ENCODE measurements at regions not wholly inside any gene's neighbourhood (a gene's known extent, or its start where the extent isn't known, plus 50 kb on each side); places are given as distances from the start of the nearest gene placed in this dataset.

GRCh38 chrX:40326186-40326965 is 228.6 kb upstream of the BCOR start:
- Histone ChIP-seq H3K4me3 (ENCODE audit: low read depth in 1 of 2, low read length in 2 of 2) (no peak overlapping the region), H3K27ac (ENCODE audit: low read depth in 2 of 2, low read length in 1 of 2) (no peak overlapping the region), H3K27me3 (ENCODE audit: control insufficient read depth in 1 of 2, insufficient read depth in 2 of 2, low read length in 2 of 2) (peaks cover 0 to 3% of the 10 kb centered on the region in 2 donors), H3K4me1 (ENCODE audit: control insufficient read depth in 2 of 2, insufficient read depth in 2 of 2, low read length in 1 of 2) (no peaks in the 10 kb centered on the region), H3K9me3 (ENCODE audit: control insufficient read depth in 2 of 2, insufficient read depth in 1 of 2, low read depth in 1 of 2, low read length in 1 of 2) (no peaks in the 10 kb centered on the region), H3K36me3 (ENCODE audit: control insufficient read depth in 2 of 2, insufficient read depth in 2 of 2, low read length in 1 of 2) (no peaks in the 10 kb centered on the region)
- 75 to 87% methylated on average over 8 of the region's 8 CpGs for WGBS, 2 donors

- Histone ChIP-seq H3K4me1 (ENCODE audit: control insufficient read depth in 2 of 2, insufficient read depth in 2 of 2, low read length in 1 of 2) (no peaks in the 10 kb centered on the region), H3K4me3 (ENCODE audit: low read depth in 1 of 2, low read length in 2 of 2) (no peak overlapping the region)
- 92 to 97% methylated on average over 11 of the region's 11 CpGs for WGBS, 2 donors
Measured at GRCh38 chrX:40325161-40325560, 227.4 kb upstream of the BCOR start.

GRCh38 chrX:40323977-40324376 is 226.2 kb upstream of the BCOR start:
- Histone ChIP-seq H3K4me1 (ENCODE audit: control insufficient read depth in 2 of 2, insufficient read depth in 2 of 2, low read length in 1 of 2) (no peaks in the 10 kb centered on the region), H3K27ac (ENCODE audit: low read depth in 2 of 2, low read length in 1 of 2) (no peak overlapping the region), H3K27me3 (ENCODE audit: control insufficient read depth in 1 of 2, insufficient read depth in 2 of 2, low read length in 2 of 2) (peaks cover 0 to 3% of the 10 kb centered on the region in 2 donors), H3K9me3 (ENCODE audit: control insufficient read depth in 2 of 2, insufficient read depth in 1 of 2, low read depth in 1 of 2, low read length in 1 of 2) (no peaks in the 10 kb centered on the region), H3K4me3 (ENCODE audit: low read depth in 1 of 2, low read length in 2 of 2) (no peak overlapping the region), H3K36me3 (ENCODE audit: control insufficient read depth in 2 of 2, insufficient read depth in 2 of 2, low read length in 1 of 2) (no peaks in the 10 kb centered on the region)
- WGBS, 2 donors = 86 to 88% methylated on average over 5 of the region's 5 CpGs

More at GRCh38 chrX:40325161-40325560, 227.4 kb upstream of the BCOR start:
- Histone ChIP-seq H3K27ac (ENCODE audit: low read depth in 2 of 2, low read length in 1 of 2) (no peak overlapping the region), H3K9me3 (ENCODE audit: control insufficient read depth in 2 of 2, insufficient read depth in 1 of 2, low read depth in 1 of 2, low read length in 1 of 2) (no peaks in the 10 kb centered on the region), H3K27me3 (ENCODE audit: control insufficient read depth in 1 of 2, insufficient read depth in 2 of 2, low read length in 2 of 2) (peaks cover 0 to 3% of the 10 kb centered on the region in 2 donors), H3K36me3 (ENCODE audit: control insufficient read depth in 2 of 2, insufficient read depth in 2 of 2, low read length in 1 of 2) (no peaks in the 10 kb centered on the region)

GRCh38 chrX:40320819-40321218 is 223.1 kb upstream of the BCOR start:
- Histone ChIP-seq H3K9me3 (ENCODE audit: control insufficient read depth in 2 of 2, insufficient read depth in 1 of 2, low read depth in 1 of 2, low read length in 1 of 2) (peaks cover 0 to 6% of the 10 kb centered on the region in 2 donors), H3K27me3 (ENCODE audit: control insufficient read depth in 1 of 2, insufficient read depth in 2 of 2, low read length in 2 of 2) (no peaks in the 10 kb centered on the region), H3K4me3 (ENCODE audit: low read depth in 1 of 2, low read length in 2 of 2) (no peak overlapping the region), H3K27ac (ENCODE audit: low read depth in 2 of 2, low read length in 1 of 2) (no peak overlapping the region), H3K36me3 (ENCODE audit: control insufficient read depth in 2 of 2, insufficient read depth in 2 of 2, low read length in 1 of 2) (no peaks in the 10 kb centered on the region), H3K4me1 (ENCODE audit: control insufficient read depth in 2 of 2, insufficient read depth in 2 of 2, low read length in 1 of 2) (no peaks in the 10 kb centered on the region)

GRCh38 chrX:40318801-40319200 is 221.0 kb upstream of the BCOR start:
- Histone ChIP-seq H3K27ac (ENCODE audit: low read depth in 2 of 2, low read length in 1 of 2) (no peak overlapping the region), H3K27me3 (ENCODE audit: control insufficient read depth in 1 of 2, insufficient read depth in 2 of 2, low read length in 2 of 2) (no peaks in the 10 kb centered on the region), H3K9me3 (ENCODE audit: control insufficient read depth in 2 of 2, insufficient read depth in 1 of 2, low read depth in 1 of 2, low read length in 1 of 2) (peaks cover 0 to 6% of the 10 kb centered on the region in 2 donors), H3K4me1 (ENCODE audit: control insufficient read depth in 2 of 2, insufficient read depth in 2 of 2, low read length in 1 of 2) (no peaks in the 10 kb centered on the region), H3K4me3 (ENCODE audit: low read depth in 1 of 2, low read length in 2 of 2) (no peak overlapping the region), H3K36me3 (ENCODE audit: control insufficient read depth in 2 of 2, insufficient read depth in 2 of 2, low read length in 1 of 2) (no peaks in the 10 kb centered on the region)
- 70 to 71% methylated on average over 4 of the region's 4 CpGs for WGBS, 2 donors

GRCh38 chrX:40318076-40318475 is 220.3 kb upstream of the BCOR start:
- 83 to 90% methylated on average over 6 of the region's 6 CpGs for WGBS, 2 donors
- no peak overlapping the region for H3K4me3 ChIP-seq (ENCODE audit: low read depth in 1 of 2, low read length in 2 of 2)

GRCh38 chrX:40316502-40316901 is 218.7 kb upstream of the BCOR start:
- no peak overlapping the region for H3K4me3 ChIP-seq (ENCODE audit: low read depth in 1 of 2, low read length in 2 of 2)
- H3K27ac ChIP-seq (ENCODE audit: low read depth in 2 of 2, low read length in 1 of 2) = no peak overlapping the region
- no peaks in the 10 kb centered on the region for H3K36me3 ChIP-seq (ENCODE audit: control insufficient read depth in 2 of 2, insufficient read depth in 2 of 2, low read length in 1 of 2)
- peaks cover 0 to 2% of the 10 kb centered on the region in 2 donors for H3K4me1 ChIP-seq (ENCODE audit: control insufficient read depth in 2 of 2, insufficient read depth in 2 of 2, low read length in 1 of 2)
- H3K9me3 ChIP-seq (ENCODE audit: control insufficient read depth in 2 of 2, insufficient read depth in 1 of 2, low read depth in 1 of 2, low read length in 1 of 2) = peaks cover 0 to 6% of the 10 kb centered on the region in 2 donors
- no peaks in the 10 kb centered on the region for H3K27me3 ChIP-seq (ENCODE audit: control insufficient read depth in 1 of 2, insufficient read depth in 2 of 2, low read length in 2 of 2)
- WGBS, 2 donors = 81 to 95% methylated on average over 5 of the region's 5 CpGs

More at GRCh38 chrX:40318076-40318475, 220.3 kb upstream of the BCOR start:
- no peak overlapping the region for H3K27ac ChIP-seq (ENCODE audit: low read depth in 2 of 2, low read length in 1 of 2)
- H3K9me3 ChIP-seq (ENCODE audit: control insufficient read depth in 2 of 2, insufficient read depth in 1 of 2, low read depth in 1 of 2, low read length in 1 of 2) = peaks cover 0 to 6% of the 10 kb centered on the region in 2 donors
- H3K27me3 ChIP-seq (ENCODE audit: control insufficient read depth in 1 of 2, insufficient read depth in 2 of 2, low read length in 2 of 2) = no peaks in the 10 kb centered on the region
- no peaks in the 10 kb centered on the region for H3K4me1 ChIP-seq (ENCODE audit: control insufficient read depth in 2 of 2, insufficient read depth in 2 of 2, low read length in 1 of 2)
- H3K36me3 ChIP-seq (ENCODE audit: control insufficient read depth in 2 of 2, insufficient read depth in 2 of 2, low read length in 1 of 2) = no peaks in the 10 kb centered on the region

GRCh38 chrX:40314070-40314469 is 216.3 kb upstream of the BCOR start:
- Histone ChIP-seq H3K36me3 (ENCODE audit: control insufficient read depth in 2 of 2, insufficient read depth in 2 of 2, low read length in 1 of 2) (no peaks in the 10 kb centered on the region), H3K27me3 (ENCODE audit: control insufficient read depth in 1 of 2, insufficient read depth in 2 of 2, low read length in 2 of 2) (no peaks in the 10 kb centered on the region), H3K27ac (ENCODE audit: low read depth in 2 of 2, low read length in 1 of 2) (no peak overlapping the region), H3K9me3 (ENCODE audit: control insufficient read depth in 2 of 2, insufficient read depth in 1 of 2, low read depth in 1 of 2, low read length in 1 of 2) (peaks cover 0 to 6% of the 10 kb centered on the region in 2 donors), H3K4me1 (ENCODE audit: control insufficient read depth in 2 of 2, insufficient read depth in 2 of 2, low read length in 1 of 2) (peaks cover 0 to 2% of the 10 kb centered on the region in 2 donors), H3K4me3 (ENCODE audit: low read depth in 1 of 2, low read length in 2 of 2) (no peak overlapping the region)
- 62 to 83% methylated on average over 4 of the region's 4 CpGs for WGBS, 2 donors

- WGBS, 2 donors = 86 to 89% methylated on average over 4 of the region's 4 CpGs
- Histone ChIP-seq H3K9me3 (ENCODE audit: control insufficient read depth in 2 of 2, insufficient read depth in 1 of 2, low read depth in 1 of 2, low read length in 1 of 2) (peaks cover 0 to 6% of the 10 kb centered on the region in 2 donors), H3K27ac (ENCODE audit: low read depth in 2 of 2, low read length in 1 of 2) (no peak overlapping the region), H3K4me1 (ENCODE audit: control insufficient read depth in 2 of 2, insufficient read depth in 2 of 2, low read length in 1 of 2) (peaks cover 0 to 2% of the 10 kb centered on the region in 2 donors), H3K27me3 (ENCODE audit: control insufficient read depth in 1 of 2, insufficient read depth in 2 of 2, low read length in 2 of 2) (no peaks in the 10 kb centered on the region), H3K36me3 (ENCODE audit: control insufficient read depth in 2 of 2, insufficient read depth in 2 of 2, low read length in 1 of 2) (no peaks in the 10 kb centered on the region), H3K4me3 (ENCODE audit: low read depth in 1 of 2, low read length in 2 of 2) (no peak overlapping the region)
Measured at GRCh38 chrX:40313269-40313668, 215.5 kb upstream of the BCOR start.

- H3K4me1 ChIP-seq (ENCODE audit: control insufficient read depth in 2 of 2, insufficient read depth in 2 of 2, low read length in 1 of 2) = peaks cover 0 to 2% of the 10 kb centered on the region in 2 donors
- WGBS, 2 donors = 61 to 78% methylated on average over 5 of the region's 5 CpGs
- H3K36me3 ChIP-seq (ENCODE audit: control insufficient read depth in 2 of 2, insufficient read depth in 2 of 2, low read length in 1 of 2) = no peaks in the 10 kb centered on the region
- H3K9me3 ChIP-seq (ENCODE audit: control insufficient read depth in 2 of 2, insufficient read depth in 1 of 2, low read depth in 1 of 2, low read length in 1 of 2) = no peaks in the 10 kb centered on the region
- no peak overlapping the region for H3K27ac ChIP-seq (ENCODE audit: low read depth in 2 of 2, low read length in 1 of 2)
- H3K4me3 ChIP-seq (ENCODE audit: low read depth in 1 of 2, low read length in 2 of 2) = no peak overlapping the region
- no peaks in the 10 kb centered on the region for H3K27me3 ChIP-seq (ENCODE audit: control insufficient read depth in 1 of 2, insufficient read depth in 2 of 2, low read length in 2 of 2)
Measured at GRCh38 chrX:40310447-40310846, 212.7 kb upstream of the BCOR start.

Measured in esophagus (tissue), 2 donors.